KMS-11 (cell line): ENCODE measurements at regions not wholly inside any gene's neighbourhood (a gene's known extent, or its start where the extent isn't known, plus 50 kb on each side); places are given as distances from the start of the nearest gene placed in this dataset.

Experiments used
- H2AFZ ChIP-seq: fragments of 200-600 bp; sonication (generic); 2 replicates; pipeline ENCODE4 v1.6.1; 2016; ENCODE audit warnings: antibody characterized with exemption, mixed run types, low read depth
- H3K27ac ChIP-seq: fragments of 200-600 bp; sonication (generic); 2 replicates; pipeline ENCODE4 v1.6.1; 2016; ENCODE audit warnings: mild to moderate bottlenecking, mixed run types
- H3K27me3 ChIP-seq: fragments of 200-600 bp; sonication (generic); 2 replicates; pipeline ENCODE4 v1.6.1; 2017; ENCODE audit warnings: mild to moderate bottlenecking, low read depth, mixed run types, moderate library complexity; ENCODE audit not compliant: insufficient read depth
- H3K36me3 ChIP-seq: fragments of 200-600 bp; sonication (generic); 2 replicates; pipeline ENCODE4 v1.6.1; 2017; ENCODE audit warnings: mild to moderate bottlenecking, mixed run types; ENCODE audit not compliant: insufficient read depth
- H3K4me1 ChIP-seq: fragments of 200-600 bp; sonication (generic); 2 replicates; pipeline ENCODE4 v1.6.1; 2016; ENCODE audit warnings: mild to moderate bottlenecking, low read depth, mixed run types; ENCODE audit not compliant: poor library complexity, severe bottlenecking
- H3K4me2 ChIP-seq: fragments of 200-600 bp; sonication (generic); 2 replicates; pipeline ENCODE4 v1.7.0; 2016; ENCODE audit warnings: mild to moderate bottlenecking, mixed run types
- H3K4me3 ChIP-seq: fragments of 200-600 bp; sonication (generic); IDR thresholded peaks from 2 replicates; pipeline ENCODE4 v1.6.1; 2017; ENCODE audit warnings: low read depth, low read length, mixed read lengths; ENCODE audit not compliant: insufficient read depth
- H3K79me2 ChIP-seq: fragments of 200-600 bp; sonication (generic); 2 replicates; pipeline ENCODE4 v1.6.1; 2016; ENCODE audit warnings: low read depth, mixed run types; ENCODE audit not compliant: insufficient read depth
- H3K9ac ChIP-seq: fragments of 200-600 bp; sonication (generic); 2 replicates; pipeline ENCODE4 v1.6.1; 2016; ENCODE audit warnings: mild to moderate bottlenecking, mixed run types
- H4K20me1 ChIP-seq: fragments of 200-600 bp; sonication (generic); 2 replicates; pipeline ENCODE4 v1.6.1; 2016; ENCODE audit warnings: mild to moderate bottlenecking, mixed run types; ENCODE audit not compliant: insufficient read depth
- TF ChIP-seq, protein P1 (sequence below): fragments of 200-600 bp; sonication (generic); conservative IDR thresholded peaks from 2 replicates; pipeline ENCODE4 v1.6.1; 2017; ENCODE audit warnings: low read depth, mild to moderate bottlenecking, antibody characterized with exemption, low read length, moderate library complexity, mixed read lengths

DNA sequence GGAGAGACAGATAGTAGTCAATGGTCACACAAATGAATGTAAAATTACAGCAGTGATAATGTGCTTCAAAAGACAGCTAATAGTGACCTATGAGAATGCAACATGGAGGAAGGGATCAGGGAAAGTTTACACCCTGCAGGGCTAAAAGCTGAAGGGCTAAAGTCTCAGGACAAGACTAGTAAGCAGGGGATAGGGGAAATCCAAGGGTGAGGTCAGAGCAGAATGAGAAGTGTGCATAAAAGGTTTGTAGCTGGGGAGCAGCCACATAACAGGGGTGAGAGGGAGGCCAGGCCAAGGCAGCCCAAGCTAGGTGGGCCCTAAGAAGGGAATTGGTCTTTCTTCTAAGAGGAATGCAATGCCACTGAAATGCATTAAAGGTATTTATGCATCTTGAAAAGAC is 746.3 kb downstream of the SATB2 start:
- no peak overlapping the region for H3K9ac ChIP-seq
- no peaks in the 10 kb centered on the region for H4K20me1 ChIP-seq
- no peaks in the 10 kb centered on the region for H3K36me3 ChIP-seq
- H3K27me3 ChIP-seq: no peaks in the 10 kb centered on the region
- H3K79me2 ChIP-seq: no peaks in the 10 kb centered on the region
- no peak overlapping the region for H3K27ac ChIP-seq
- H3K4me3 ChIP-seq: no peak overlapping the region
- no peak overlapping the region for H3K4me2 ChIP-seq
- TF ChIP-seq, protein P1, sequence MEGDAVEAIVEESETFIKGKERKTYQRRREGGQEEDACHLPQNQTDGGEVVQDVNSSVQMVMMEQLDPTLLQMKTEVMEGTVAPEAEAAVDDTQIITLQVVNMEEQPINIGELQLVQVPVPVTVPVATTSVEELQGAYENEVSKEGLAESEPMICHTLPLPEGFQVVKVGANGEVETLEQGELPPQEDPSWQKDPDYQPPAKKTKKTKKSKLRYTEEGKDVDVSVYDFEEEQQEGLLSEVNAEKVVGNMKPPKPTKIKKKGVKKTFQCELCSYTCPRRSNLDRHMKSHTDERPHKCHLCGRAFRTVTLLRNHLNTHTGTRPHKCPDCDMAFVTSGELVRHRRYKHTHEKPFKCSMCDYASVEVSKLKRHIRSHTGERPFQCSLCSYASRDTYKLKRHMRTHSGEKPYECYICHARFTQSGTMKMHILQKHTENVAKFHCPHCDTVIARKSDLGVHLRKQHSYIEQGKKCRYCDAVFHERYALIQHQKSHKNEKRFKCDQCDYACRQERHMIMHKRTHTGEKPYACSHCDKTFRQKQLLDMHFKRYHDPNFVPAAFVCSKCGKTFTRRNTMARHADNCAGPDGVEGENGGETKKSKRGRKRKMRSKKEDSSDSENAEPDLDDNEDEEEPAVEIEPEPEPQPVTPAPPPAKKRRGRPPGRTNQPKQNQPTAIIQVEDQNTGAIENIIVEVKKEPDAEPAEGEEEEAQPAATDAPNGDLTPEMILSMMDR: no peak
- no peak overlapping the region for H2AFZ ChIP-seq
- H3K4me1 ChIP-seq: no peaks in the 10 kb centered on the region

- no peaks in the 10 kb centered on the region for H4K20me1 ChIP-seq
- no peaks in the 10 kb centered on the region for H3K27me3 ChIP-seq
- no peak overlapping the region for H3K9ac ChIP-seq
- no peaks in the 10 kb centered on the region for H3K4me1 ChIP-seq
- TF ChIP-seq, protein P1: no peak
- no peak overlapping the region for H2AFZ ChIP-seq
- no peak overlapping the region for H3K4me2 ChIP-seq
- no peaks in the 10 kb centered on the region for H3K79me2 ChIP-seq
- no peak overlapping the region for H3K4me3 ChIP-seq
- no peaks in the 10 kb centered on the region for H3K36me3 ChIP-seq
- no peak overlapping the region for H3K27ac ChIP-seq
These were observed 747.2 kb downstream of the SATB2 start for GRCh38 chr2:198710562-198710961.

GRCh38 chr2:198706476-198707082 is 751.2 kb downstream of the SATB2 start:
- Histone ChIP-seq H3K36me3 (no peaks in the 10 kb centered on the region), H3K27me3 (no peaks in the 10 kb centered on the region), H4K20me1 (no peaks in the 10 kb centered on the region), H3K4me3 (no peak overlapping the region), H3K79me2 (no peaks in the 10 kb centered on the region), H3K27ac (no peak overlapping the region), H3K4me2 (no peak overlapping the region), H3K9ac (no peak overlapping the region), H3K4me1 (no peaks in the 10 kb centered on the region), H2AFZ (no peak overlapping the region)
- TF ChIP-seq, protein P1: no peak

GRCh38 chr2:198703281-198703680 is 754.5 kb downstream of the SATB2 start:
- no peaks in the 10 kb centered on the region for H3K4me1 ChIP-seq
- H3K9ac ChIP-seq: no peak overlapping the region
- no peak overlapping the region for H2AFZ ChIP-seq
- H3K4me2 ChIP-seq: no peak overlapping the region
- H3K27me3 ChIP-seq: no peaks in the 10 kb centered on the region
- H4K20me1 ChIP-seq: no peaks in the 10 kb centered on the region
- no peaks in the 10 kb centered on the region for H3K79me2 ChIP-seq
- TF ChIP-seq, protein P1: no peak
- no peak overlapping the region for H3K27ac ChIP-seq
- no peak overlapping the region for H3K4me3 ChIP-seq
- no peaks in the 10 kb centered on the region for H3K36me3 ChIP-seq
